ENCODE measurements at regions not wholly inside any gene's neighbourhood (a gene's known extent, or its start where the extent isn't known, plus 50 kb on each side); places are given as distances from the start of the nearest gene placed in this dataset.
"Not testable (repeated sequence)": the region's sequence is repeated elsewhere in the genome, so short reads cannot be mapped to it uniquely, and the experiment has no call there.

- H3K4me2 ChIP-seq (ENCODE audit: low read depth, low read length, poor library complexity, severe bottlenecking): no peak overlapping the region
- no peak overlapping the region for H3K4me3 ChIP-seq (ENCODE audit: low read length)
- no peaks in the 10 kb centered on the region for H3K9me3 ChIP-seq (ENCODE audit: low read length)
- no peak overlapping the region for H3K27ac ChIP-seq (ENCODE audit: low read length)
- H3K79me2 ChIP-seq (ENCODE audit: low read length): no peaks in the 10 kb centered on the region
- no peaks in the 10 kb centered on the region for H3K9me2 ChIP-seq (replicated peaks; ENCODE audit: insufficient read depth, low read length)
- H3K36me3 ChIP-seq (ENCODE audit: insufficient read depth, low read length): no peaks in the 10 kb centered on the region
- H3K4me1 ChIP-seq (ENCODE audit: low read length): no peaks in the 10 kb centered on the region
- H4K20me1 ChIP-seq (ENCODE audit: insufficient read depth, low read depth, low read length): no peaks in the 10 kb centered on the region
- no peaks in the 10 kb centered on the region for H3K27me3 ChIP-seq (ENCODE audit: low read length)
- DNase-seq: no peak
- no peak overlapping the region for H2AFZ ChIP-seq (ENCODE audit: low read length)
- H3K9ac ChIP-seq (ENCODE audit: low read length): no peak overlapping the region
These were observed 452.4 kb upstream of the PHF14 start for GRCh38 chr7:10521306-10521705.

- not testable (repeated sequence) for DNase-seq; H3K9me2 ChIP-seq (replicated peaks; ENCODE audit: insufficient read depth, low read length); H3K4me2 ChIP-seq (ENCODE audit: low read depth, low read length, poor library complexity, severe bottlenecking); H3K27me3 ChIP-seq (ENCODE audit: low read length); H2AFZ ChIP-seq (ENCODE audit: low read length); H3K79me2 ChIP-seq (ENCODE audit: low read length); H3K4me3 ChIP-seq (ENCODE audit: low read length); H3K27ac ChIP-seq (ENCODE audit: low read length); H3K36me3 ChIP-seq (ENCODE audit: insufficient read depth, low read length); H3K4me1 ChIP-seq (ENCODE audit: low read length); H3K9ac ChIP-seq (ENCODE audit: low read length); H3K9me3 ChIP-seq (ENCODE audit: low read length); H4K20me1 ChIP-seq (ENCODE audit: insufficient read depth, low read depth, low read length)
These were observed 440.2 kb upstream of the PHF14 start for GRCh38 chr7:10533429-10533828.

GRCh38 chr7:10536561-10536960 is 437.1 kb upstream of the PHF14 start:
- Histone ChIP-seq H3K27ac (ENCODE audit: low read length) (no peak overlapping the region), H3K9me2 (replicated peaks; ENCODE audit: insufficient read depth, low read length) (no peaks in the 10 kb centered on the region), H3K9me3 (ENCODE audit: low read length) (no peaks in the 10 kb centered on the region), H3K4me2 (ENCODE audit: low read depth, low read length, poor library complexity, severe bottlenecking) (no peak overlapping the region), H3K9ac (ENCODE audit: low read length) (no peak overlapping the region), H3K27me3 (ENCODE audit: low read length) (no peaks in the 10 kb centered on the region), H3K4me1 (ENCODE audit: low read length) (peaks cover 6% of the 10 kb centered on the region), H3K79me2 (ENCODE audit: low read length) (no peaks in the 10 kb centered on the region), H2AFZ (ENCODE audit: low read length) (no peak overlapping the region), H3K36me3 (ENCODE audit: insufficient read depth, low read length) (no peaks in the 10 kb centered on the region), H4K20me1 (ENCODE audit: insufficient read depth, low read depth, low read length) (no peaks in the 10 kb centered on the region), H3K4me3 (ENCODE audit: low read length) (no peak overlapping the region)
- no peak for DNase-seq

- Histone ChIP-seq H3K4me1 (ENCODE audit: low read length) (peaks cover 6% of the 10 kb centered on the region), H3K9me3 (ENCODE audit: low read length) (no peaks in the 10 kb centered on the region), H3K9me2 (replicated peaks; ENCODE audit: insufficient read depth, low read length) (no peaks in the 10 kb centered on the region), H3K79me2 (ENCODE audit: low read length) (no peaks in the 10 kb centered on the region), H3K4me3 (ENCODE audit: low read length) (no peak overlapping the region), H4K20me1 (ENCODE audit: insufficient read depth, low read depth, low read length) (no peaks in the 10 kb centered on the region), H3K27me3 (ENCODE audit: low read length) (no peaks in the 10 kb centered on the region), H3K36me3 (ENCODE audit: insufficient read depth, low read length) (no peaks in the 10 kb centered on the region), H3K27ac (ENCODE audit: low read length) (no peak overlapping the region), H3K4me2 (ENCODE audit: low read depth, low read length, poor library complexity, severe bottlenecking) (no peak overlapping the region), H3K9ac (ENCODE audit: low read length) (no peak overlapping the region), H2AFZ (ENCODE audit: low read length) (no peak overlapping the region)
- DNase-seq: no peak
These were observed 435.9 kb upstream of the PHF14 start for GRCh38 chr7:10537764-10538163.

GRCh38 chr7:10557375-10557774 is 416.3 kb upstream of the PHF14 start:
- H3K4me3 ChIP-seq (ENCODE audit: low read length): no peak overlapping the region
- H4K20me1 ChIP-seq (ENCODE audit: insufficient read depth, low read depth, low read length): no peaks in the 10 kb centered on the region
- H3K9me2 ChIP-seq (replicated peaks; ENCODE audit: insufficient read depth, low read length): no peaks in the 10 kb centered on the region
- no peak overlapping the region for H3K9ac ChIP-seq (ENCODE audit: low read length)
- no peak for DNase-seq
- no peaks in the 10 kb centered on the region for H3K4me1 ChIP-seq (ENCODE audit: low read length)
- no peak overlapping the region for H2AFZ ChIP-seq (ENCODE audit: low read length)
- no peaks in the 10 kb centered on the region for H3K9me3 ChIP-seq (ENCODE audit: low read length)
- no peaks in the 10 kb centered on the region for H3K79me2 ChIP-seq (ENCODE audit: low read length)
- H3K27ac ChIP-seq (ENCODE audit: low read length): no peak overlapping the region
- no peak overlapping the region for H3K4me2 ChIP-seq (ENCODE audit: low read depth, low read length, poor library complexity, severe bottlenecking)
- no peaks in the 10 kb centered on the region for H3K36me3 ChIP-seq (ENCODE audit: insufficient read depth, low read length)
- H3K27me3 ChIP-seq (ENCODE audit: low read length): no peaks in the 10 kb centered on the region

- Histone ChIP-seq H3K4me1 (ENCODE audit: low read length) (no peaks in the 10 kb centered on the region), H4K20me1 (ENCODE audit: insufficient read depth, low read depth, low read length) (no peaks in the 10 kb centered on the region), H3K9me3 (ENCODE audit: low read length) (no peaks in the 10 kb centered on the region), H3K4me3 (ENCODE audit: low read length) (no peak overlapping the region), H3K9ac (ENCODE audit: low read length) (no peak overlapping the region), H3K27ac (ENCODE audit: low read length) (no peak overlapping the region), H3K4me2 (ENCODE audit: low read depth, low read length, poor library complexity, severe bottlenecking) (no peak overlapping the region), H3K9me2 (replicated peaks; ENCODE audit: insufficient read depth, low read length) (no peaks in the 10 kb centered on the region), H3K36me3 (ENCODE audit: insufficient read depth, low read length) (no peaks in the 10 kb centered on the region), H3K27me3 (ENCODE audit: low read length) (no peaks in the 10 kb centered on the region), H2AFZ (ENCODE audit: low read length) (no peak overlapping the region), H3K79me2 (ENCODE audit: low read length) (no peaks in the 10 kb centered on the region)
- DNase-seq: no peak
These were observed 413.2 kb upstream of the PHF14 start for GRCh38 chr7:10560497-10560896.

GRCh38 chr7:10568891-10569290 is 404.8 kb upstream of the PHF14 start:
- no peaks in the 10 kb centered on the region for H3K9me3 ChIP-seq (ENCODE audit: low read length)
- H3K9me2 ChIP-seq (replicated peaks; ENCODE audit: insufficient read depth, low read length): no peaks in the 10 kb centered on the region
- H3K4me2 ChIP-seq (ENCODE audit: low read depth, low read length, poor library complexity, severe bottlenecking): no peak overlapping the region
- no peak overlapping the region for H3K4me3 ChIP-seq (ENCODE audit: low read length)
- no peak for DNase-seq
- H2AFZ ChIP-seq (ENCODE audit: low read length): no peak overlapping the region
- no peak overlapping the region for H3K27ac ChIP-seq (ENCODE audit: low read length)
- no peak overlapping the region for H3K9ac ChIP-seq (ENCODE audit: low read length)
- H4K20me1 ChIP-seq (ENCODE audit: insufficient read depth, low read depth, low read length): no peaks in the 10 kb centered on the region
- no peaks in the 10 kb centered on the region for H3K27me3 ChIP-seq (ENCODE audit: low read length)
- no peaks in the 10 kb centered on the region for H3K36me3 ChIP-seq (ENCODE audit: insufficient read depth, low read length)
- H3K4me1 ChIP-seq (ENCODE audit: low read length): peaks cover 7% of the 10 kb centered on the region
- no peaks in the 10 kb centered on the region for H3K79me2 ChIP-seq (ENCODE audit: low read length)

- no peaks in the 10 kb centered on the region for H3K9me2 ChIP-seq (replicated peaks; ENCODE audit: insufficient read depth, low read length)
- H2AFZ ChIP-seq (ENCODE audit: low read length): no peak overlapping the region
- no peaks in the 10 kb centered on the region for H3K9me3 ChIP-seq (ENCODE audit: low read length)
- no peak for DNase-seq
- H3K36me3 ChIP-seq (ENCODE audit: insufficient read depth, low read length): no peaks in the 10 kb centered on the region
- no peaks in the 10 kb centered on the region for H3K27me3 ChIP-seq (ENCODE audit: low read length)
- H3K4me1 ChIP-seq (ENCODE audit: low read length): peaks cover 7% of the 10 kb centered on the region
- no peak overlapping the region for H3K4me2 ChIP-seq (ENCODE audit: low read depth, low read length, poor library complexity, severe bottlenecking)
- H3K27ac ChIP-seq (ENCODE audit: low read length): no peak overlapping the region
- no peaks in the 10 kb centered on the region for H4K20me1 ChIP-seq (ENCODE audit: insufficient read depth, low read depth, low read length)
- no peaks in the 10 kb centered on the region for H3K79me2 ChIP-seq (ENCODE audit: low read length)
- no peak overlapping the region for H3K4me3 ChIP-seq (ENCODE audit: low read length)
- no peak overlapping the region for H3K9ac ChIP-seq (ENCODE audit: low read length)
These were observed 401.9 kb upstream of the PHF14 start for GRCh38 chr7:10571759-10572158.

- Histone ChIP-seq H3K4me2 (ENCODE audit: low read depth, low read length, poor library complexity, severe bottlenecking) (no peak overlapping the region), H3K27me3 (ENCODE audit: low read length) (no peaks in the 10 kb centered on the region), H3K9ac (ENCODE audit: low read length) (no peak overlapping the region), H3K36me3 (ENCODE audit: insufficient read depth, low read length) (no peaks in the 10 kb centered on the region), H3K4me3 (ENCODE audit: low read length) (no peak overlapping the region), H2AFZ (ENCODE audit: low read length) (no peak overlapping the region), H4K20me1 (ENCODE audit: insufficient read depth, low read depth, low read length) (no peaks in the 10 kb centered on the region), H3K4me1 (ENCODE audit: low read length) (no peaks in the 10 kb centered on the region), H3K27ac (ENCODE audit: low read length) (no peak overlapping the region), H3K79me2 (ENCODE audit: low read length) (no peaks in the 10 kb centered on the region), H3K9me3 (ENCODE audit: low read length) (no peaks in the 10 kb centered on the region), H3K9me2 (replicated peaks; ENCODE audit: insufficient read depth, low read length) (no peaks in the 10 kb centered on the region)
- no peak for DNase-seq
These were observed 395.8 kb upstream of the PHF14 start for GRCh38 chr7:10577866-10578374.

All from Karpas-422 (cell line).